Transverse colon (tissue), 4 donors: ENCODE measurements at regions not wholly inside any gene's neighbourhood (a gene's known extent, or its start where the extent isn't known, plus 50 kb on each side); places are given as distances from the start of the nearest gene placed in this dataset.

ENCODE experiments used
- DNase-seq: peaks from one replicate; pipeline ENCODE4 v3.0.0-alpha.2; 2019
- H3K27ac ChIP-seq, 4 donors: fragments of 200-600 bp; sonication (generic); 2 replicates each; pipeline ENCODE4 v1.5.1; 2016 to 2018; ENCODE audit warnings: inconsistent platforms in 4 of 4
- H3K27me3 ChIP-seq: fragments of 200-600 bp; sonication (generic); 2 replicates; pipeline ENCODE4 v1.5.1; 2017; ENCODE audit warnings: inconsistent platforms
- H3K36me3 ChIP-seq, 4 donors: fragments of 200-600 bp; sonication (generic); 2 replicates each; pipeline ENCODE4 v1.5.1; 2017 to 2019; ENCODE audit warnings: inconsistent platforms in 4 of 4
- H3K4me1 ChIP-seq, 4 donors: fragments of 200-600 bp; sonication (generic); 2 replicates each; pipeline ENCODE4 v1.5.1; 2017 to 2020; ENCODE audit warnings: inconsistent platforms in 4 of 4
- H3K4me3 ChIP-seq, 4 donors: fragments of 200-600 bp; sonication (generic); 1 replicate in 1 of 4; 2 replicates in 3 of 4; pipeline versions ENCODE4 v1.5.1 to v1.6.1; 2017 to 2019; ENCODE audit warnings: inconsistent platforms in 4 of 4
- H3K9me3 ChIP-seq, 2 donors: fragments of 200-600 bp; sonication (generic); 2 replicates each; pipeline ENCODE4 v1.5.1; 2017 to 2019; ENCODE audit warnings: inconsistent platforms in 2 of 2
- CTCF ChIP-seq, 5 experiments: fragments of 200-600 bp in 3 of 5; fragments of 450-650 bp in 2 of 5; sonication (generic) in 3 of 5; IDR thresholded peaks; 1 replicate in 2 of 5; 2 replicates in 3 of 5; pipeline ENCODE4 v1.5.1; 2016 to 2017; ENCODE audit warnings: antibody characterized with exemption in 5 of 5, inconsistent platforms in 3 of 5, mild to moderate bottlenecking in 2 of 5, moderate library complexity in 1 of 5
- EP300 ChIP-seq: sonication (generic); formaldehyde crosslinking; IDR thresholded peaks from one replicate; pipeline ENCODE4 v1.6.1; 2017; ENCODE audit warnings: antibody characterized with exemption, low read depth
- POLR2A ChIP-seq: fragments of 450-650 bp; IDR thresholded peaks from one replicate; pipeline ENCODE4 v1.6.1; 2016; ENCODE audit warnings: antibody characterized with exemption, mild to moderate bottlenecking, moderate library complexity
- POLR2AphosphoS5 ChIP-seq, 3 donors: sonication (generic); formaldehyde crosslinking; IDR thresholded peaks; one replicate each; pipeline ENCODE4 v1.6.1; 2016; ENCODE audit warnings: antibody characterized with exemption in 3 of 3
- WGBS, 2 donors: methylation state at CpG; one replicate each; pipeline ENCODE4 v1.1.5; 2018; ENCODE audit warnings: low coverage in 1 of 2; 5-methylcytosine and 5-hydroxymethylcytosine counted together
- in situ Hi-C, 4 donors: fragments of 200-750 bp; cut with MboI; loops; one replicate each; pipeline versions ENCODE4 v1.15.0 to v1.15.1; 2017; ENCODE audit warnings: low sequenced_read_pairs in 3 of 4, low pct_ligation_motif_present in 1 of 4, low pct_unique_long_range_greater_than_20kb in 1 of 4
- intact Hi-C: fragments of 100-400 bp; cut with DNase I; formaldehyde crosslinking; loops from one replicate; pipeline ENCODE4 v1.15.1; 2023; ENCODE audit warnings: low total_unique reads

DNA sequence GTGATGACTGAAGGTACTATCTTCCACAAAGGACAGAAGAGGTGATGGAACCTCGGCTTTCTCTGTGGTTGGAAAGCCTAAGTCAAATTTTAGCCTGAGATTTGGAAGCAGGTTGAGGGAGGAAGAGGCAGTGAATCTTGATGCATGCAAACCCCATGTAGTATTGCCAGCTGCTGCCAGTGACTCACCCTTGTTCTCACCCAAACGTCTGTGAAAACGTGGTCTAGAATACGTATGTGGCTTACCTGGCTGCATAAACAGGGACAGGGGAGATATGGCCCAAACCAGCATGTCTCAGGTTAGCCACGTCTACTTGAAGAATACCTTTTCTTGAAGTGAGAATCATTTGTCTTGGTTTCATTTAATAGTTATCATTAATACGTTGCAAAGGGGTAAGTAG, 438.0 kb upstream of the MAF start:
- in situ Hi-C loops, result no loop called here
- WGBS, 2 donors, result 71 to 87% methylated on average over 2 to 6 of the region's 6 CpGs

DNA sequence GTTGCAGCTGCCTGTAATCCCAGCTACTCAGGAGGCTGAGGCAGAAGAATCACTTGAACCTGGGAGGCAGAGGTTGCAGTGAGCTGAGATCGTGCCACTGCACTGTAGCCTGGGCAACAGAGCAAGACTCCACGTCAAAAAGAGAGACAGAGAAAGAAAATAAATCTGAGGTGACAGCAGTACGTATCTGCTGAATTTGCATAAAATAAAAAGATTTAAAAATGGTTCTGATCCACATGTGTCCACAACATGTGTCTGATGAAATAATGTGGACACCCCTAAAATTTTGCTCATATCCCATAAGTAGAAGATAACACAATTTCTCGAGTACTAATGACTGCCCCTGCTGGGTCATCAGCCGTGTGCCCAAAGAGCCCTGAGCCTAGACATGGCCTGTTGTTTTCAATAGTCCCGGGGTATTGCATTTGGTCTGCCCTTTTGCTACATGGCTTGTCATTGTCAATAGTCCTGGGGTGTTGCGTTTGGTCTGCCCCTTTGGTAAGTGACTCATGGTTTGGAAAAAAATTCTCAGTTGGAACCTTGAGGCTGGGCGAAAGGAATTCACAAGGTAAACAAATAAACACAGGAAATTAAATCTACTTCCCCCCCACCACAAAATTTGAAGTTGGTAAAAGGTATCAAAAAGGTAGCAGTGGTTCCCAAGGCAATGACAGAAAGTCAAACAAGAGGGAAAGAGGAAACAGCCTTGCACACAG, 434.6 kb upstream of the MAF start:
- Histone ChIP-seq H3K36me3 (no peaks in the 10 kb centered on the region), H3K4me1 (no peaks in the 10 kb centered on the region), H3K27me3 (no peaks in the 10 kb centered on the region), H3K27ac (no peak overlapping the region), H3K4me3 (no peak overlapping the region), H3K9me3 (no peaks in the 10 kb centered on the region)
- no peak for DNase-seq
- intact Hi-C loops, result no loop called here
- WGBS, 2 donors, result 82 to 89% methylated on average over 3 to 8 of the region's 8 CpGs
- in situ Hi-C loops, result no loop called here
- no peak for TF ChIP-seq POLR2A
- no peak for TF ChIP-seq EP300
- TF ChIP-seq CTCF (IDR thresholded peaks at IDR 0.05), result no peak
- no peak for TF ChIP-seq POLR2AphosphoS5 (IDR thresholded peaks at IDR 0.05)

More for the DNA sequence above, 438.0 kb upstream of the MAF start:
- TF ChIP-seq EP300, result no peak
- TF ChIP-seq CTCF (IDR thresholded peaks at IDR 0.05), result no peak
- no peak for TF ChIP-seq POLR2AphosphoS5 (IDR thresholded peaks at IDR 0.05)
- no peak for TF ChIP-seq POLR2A
- no peaks in the 10 kb centered on the region for H3K36me3 ChIP-seq
- no peaks in the 10 kb centered on the region for H3K27me3 ChIP-seq
- DNase-seq, result no peak
- intact Hi-C loops, result no loop called here
- no peaks in the 10 kb centered on the region for H3K4me1 ChIP-seq
- H3K9me3 ChIP-seq, result no peaks in the 10 kb centered on the region
- H3K27ac ChIP-seq, result no peak overlapping the region
- H3K4me3 ChIP-seq, result no peak overlapping the region

- WGBS, 2 donors, result 88 to 95% methylated on average over 3 to 4 of the region's 4 CpGs
- DNase-seq, result no peak
- in situ Hi-C loops, result no loop called here
- H3K4me3 ChIP-seq, result no peak overlapping the region
- no peak overlapping the region for H3K27ac ChIP-seq
- H3K36me3 ChIP-seq, result no peaks in the 10 kb centered on the region
- no peaks in the 10 kb centered on the region for H3K27me3 ChIP-seq
- H3K9me3 ChIP-seq, result no peaks in the 10 kb centered on the region
- no peaks in the 10 kb centered on the region for H3K4me1 ChIP-seq
- TF ChIP-seq POLR2AphosphoS5 (IDR thresholded peaks at IDR 0.05), result no peak
- TF ChIP-seq CTCF (IDR thresholded peaks at IDR 0.05), result no peak
- TF ChIP-seq EP300, result no peak
- TF ChIP-seq POLR2A, result no peak
- intact Hi-C loops, result no loop called here
Observed at GRCh38 chr16:80034469-80034826, 433.9 kb upstream of the MAF start.

- Histone ChIP-seq H3K4me1 (no peaks in the 10 kb centered on the region), H3K9me3 (no peaks in the 10 kb centered on the region), H3K27ac (no peak overlapping the region), H3K36me3 (no peaks in the 10 kb centered on the region), H3K4me3 (no peak overlapping the region), H3K27me3 (no peaks in the 10 kb centered on the region)
- TF ChIP-seq POLR2AphosphoS5 (IDR thresholded peaks at IDR 0.05) (no peak), CTCF (IDR thresholded peaks at IDR 0.05) (no peak), EP300 (no peak), POLR2A (no peak)
- WGBS, 2 donors, result 88 to 98% methylated on average over 3 of the region's 3 CpGs
- in situ Hi-C loops (no loop called here), intact Hi-C loops (no loop called here)
- no peak for DNase-seq
Observed at GRCh38 chr16:80033783-80034468, 433.4 kb upstream of the MAF start.
